Adipocyte (in vitro differentiated cells): ENCODE measurements at regions not wholly inside any gene's neighbourhood (a gene's known extent, or its start where the extent isn't known, plus 50 kb on each side); places are given as distances from the start of the nearest gene placed in this dataset.

ENCODE experiments used
- DNase-seq: peaks from one replicate; pipeline ENCODE4 v3.0.0-alpha.2; 2015; ENCODE audit warnings: low read depth
- H3K27me3 ChIP-seq: replicated peaks from 2 replicates; pipeline ENCODE4 v1.7.0; 2013; ENCODE audit warnings: mild to moderate bottlenecking, low read length, moderate library complexity; ENCODE audit not compliant: control insufficient read depth, insufficient read depth
- H3K36me3 ChIP-seq: 2 replicates; pipeline ENCODE4 v1.7.0; 2013; ENCODE audit warnings: low read length, mild to moderate bottlenecking, moderate library complexity; ENCODE audit not compliant: control insufficient read depth, insufficient read depth, severe bottlenecking
- H3K4me1 ChIP-seq: 2 replicates; pipeline ENCODE4 v1.7.0; 2013; ENCODE audit warnings: mild to moderate bottlenecking, low read length, moderate library complexity; ENCODE audit not compliant: control insufficient read depth, insufficient read depth
- H3K4me3 ChIP-seq: 2 replicates; pipeline ENCODE4 v1.7.0; 2013; ENCODE audit warnings: mild to moderate bottlenecking, low read length, moderate library complexity
- H3K9ac ChIP-seq: 2 replicates; pipeline ENCODE4 v1.7.0; 2013; ENCODE audit warnings: mild to moderate bottlenecking, low read length, moderate library complexity
- H3K9me3 ChIP-seq: 2 replicates; pipeline ENCODE4 v1.7.0; 2013; ENCODE audit warnings: mild to moderate bottlenecking, low read length, moderate library complexity; ENCODE audit not compliant: control insufficient read depth

DNA sequence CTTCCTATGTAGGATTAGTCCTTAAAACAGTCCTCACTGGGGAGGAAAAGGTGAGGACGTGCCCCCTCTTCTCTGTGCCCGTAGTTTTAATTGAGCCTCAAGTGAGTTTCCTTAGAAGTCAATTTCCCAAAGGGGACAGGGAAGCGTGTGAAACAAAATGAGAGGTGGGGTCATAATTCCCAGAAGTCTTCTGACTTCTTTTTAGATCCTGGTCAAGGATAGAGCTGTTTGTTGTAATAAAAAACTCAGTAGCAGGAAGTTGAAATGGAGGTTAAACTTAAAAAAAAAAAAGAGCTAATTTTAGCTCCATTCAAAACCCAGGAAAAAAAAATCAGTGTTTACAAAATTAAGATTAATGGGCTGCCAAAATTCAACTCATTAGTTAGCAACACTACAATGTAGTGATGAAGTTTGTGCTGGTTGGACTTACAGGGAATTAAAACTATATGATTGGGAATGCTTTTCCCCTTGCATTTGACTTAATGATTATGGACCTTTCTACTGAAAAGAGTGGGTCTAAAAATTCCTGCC lies 158.3 kb upstream of the MEF2C start:
- Histone ChIP-seq H3K36me3 (no peaks in the 10 kb centered on the region), H3K9me3 (no peaks in the 10 kb centered on the region), H3K4me1 (peaks cover 4% of the 10 kb centered on the region), H3K9ac (no peak overlapping the region), H3K27me3 (no peaks in the 10 kb centered on the region), H3K4me3 (no peak overlapping the region)
- no peak for DNase-seq

DNA sequence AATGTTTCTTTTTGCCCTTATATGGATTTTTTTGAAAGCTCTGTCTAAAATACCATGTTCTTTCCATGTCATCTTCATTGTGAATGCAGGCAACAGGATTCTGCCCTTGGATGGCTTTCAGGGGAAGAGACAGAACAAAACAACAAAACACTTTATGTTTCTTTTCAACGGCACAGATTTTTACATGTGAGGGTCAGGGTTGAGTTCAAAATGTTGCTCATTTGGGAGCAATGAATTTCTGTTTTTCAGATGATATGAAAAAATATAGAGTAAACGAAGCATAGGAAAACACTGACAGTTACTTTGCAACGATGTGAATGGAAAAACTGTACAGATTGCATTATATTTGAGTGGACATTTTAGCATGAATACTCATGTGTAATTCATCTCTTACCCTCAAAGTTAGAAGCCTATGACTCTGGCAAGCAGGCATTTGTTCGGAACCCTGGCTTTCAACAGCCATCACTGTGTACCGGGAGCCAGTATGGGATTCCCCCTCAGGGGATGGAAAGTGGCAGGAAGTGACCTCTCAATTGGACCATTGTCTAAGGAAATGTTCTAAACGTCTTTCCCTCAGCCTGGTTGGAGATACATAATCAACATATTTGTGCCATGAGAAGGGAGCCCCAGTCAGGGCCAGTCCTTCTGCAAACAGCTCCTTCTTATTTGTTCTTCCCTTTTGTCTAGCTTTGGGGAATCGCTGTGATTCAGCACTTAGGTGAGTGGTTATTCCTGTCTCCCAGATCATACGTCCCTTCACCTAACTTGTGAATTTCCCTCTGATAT lies 153.9 kb upstream of the MEF2C start:
- peaks cover 4% of the 10 kb centered on the region for H3K4me1 ChIP-seq
- no peak overlapping the region for H3K4me3 ChIP-seq
- peak; percentile 66 for DNase-seq
- H3K9me3 ChIP-seq = no peaks in the 10 kb centered on the region
- no peaks in the 10 kb centered on the region for H3K27me3 ChIP-seq
- H3K36me3 ChIP-seq = no peaks in the 10 kb centered on the region
- no peak overlapping the region for H3K9ac ChIP-seq

DNA sequence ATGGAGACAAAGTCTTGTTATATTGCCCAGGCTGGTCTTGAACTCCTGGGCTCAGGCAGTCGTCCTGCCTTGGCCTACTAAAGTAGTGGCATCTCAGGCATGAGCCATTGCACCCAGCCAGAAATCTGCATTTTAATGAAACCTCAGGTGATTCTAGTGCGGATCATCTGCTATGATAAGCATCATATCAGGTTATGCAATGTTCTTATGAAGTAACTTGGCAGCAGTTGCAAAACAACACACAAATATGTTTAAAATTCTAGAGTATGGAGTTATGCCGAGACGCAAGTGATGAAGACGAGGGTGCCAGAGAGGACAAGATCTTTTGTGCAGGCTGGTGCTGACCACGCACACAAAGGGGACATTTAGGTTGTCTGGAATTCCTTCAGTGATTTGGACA lies 153.2 kb upstream of the MEF2C start:
- Histone ChIP-seq H3K9ac (no peak overlapping the region), H3K4me3 (no peak overlapping the region), H3K9me3 (no peaks in the 10 kb centered on the region), H3K36me3 (no peaks in the 10 kb centered on the region), H3K27me3 (no peaks in the 10 kb centered on the region), H3K4me1 (peaks cover 4% of the 10 kb centered on the region)
- no peak for DNase-seq

DNA sequence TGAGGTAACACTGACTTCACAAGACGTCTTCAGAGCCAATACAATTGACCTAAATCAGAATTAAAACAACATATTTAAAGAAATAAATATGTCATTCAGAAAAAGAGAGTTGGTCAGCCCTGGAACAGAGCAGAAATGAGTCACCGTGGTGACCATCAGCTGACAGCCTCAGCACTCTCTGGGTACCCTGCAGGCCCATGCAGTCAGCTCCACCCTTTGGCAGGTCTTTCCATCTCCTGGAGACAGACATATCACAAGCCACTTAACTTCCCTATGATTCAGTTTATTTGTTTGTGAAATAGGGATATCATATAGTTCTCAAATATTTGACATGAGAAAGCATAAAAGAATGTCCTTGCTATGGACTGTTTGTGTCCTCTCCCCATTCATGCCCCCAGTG lies 151.6 kb upstream of the MEF2C start:
- Histone ChIP-seq H3K4me1 (peaks cover 4% of the 10 kb centered on the region), H3K36me3 (no peaks in the 10 kb centered on the region), H3K9me3 (no peaks in the 10 kb centered on the region), H3K27me3 (no peaks in the 10 kb centered on the region), H3K4me3 (no peak overlapping the region), H3K9ac (no peak overlapping the region)
- DNase-seq = peak; percentile 48

GRCh38 chr5:89030798-89031197 lies 147.8 kb upstream of the MEF2C start:
- no peak for DNase-seq
- H3K9me3 ChIP-seq = no peaks in the 10 kb centered on the region
- no peaks in the 10 kb centered on the region for H3K27me3 ChIP-seq
- H3K4me3 ChIP-seq = no peak overlapping the region
- no peaks in the 10 kb centered on the region for H3K36me3 ChIP-seq
- H3K9ac ChIP-seq = no peak overlapping the region
- no peaks in the 10 kb centered on the region for H3K4me1 ChIP-seq

GRCh38 chr5:89028595-89029285 lies 145.8 kb upstream of the MEF2C start:
- H3K4me3 ChIP-seq = no peak overlapping the region
- no peaks in the 10 kb centered on the region for H3K27me3 ChIP-seq
- DNase-seq = no peak
- no peaks in the 10 kb centered on the region for H3K4me1 ChIP-seq
- H3K36me3 ChIP-seq = no peaks in the 10 kb centered on the region
- no peak overlapping the region for H3K9ac ChIP-seq
- H3K9me3 ChIP-seq = no peaks in the 10 kb centered on the region

GRCh38 chr5:89024045-89024444 lies 141.1 kb upstream of the MEF2C start:
- no peak for DNase-seq
- Histone ChIP-seq H3K27me3 (no peaks in the 10 kb centered on the region), H3K4me1 (no peaks in the 10 kb centered on the region), H3K9me3 (no peaks in the 10 kb centered on the region), H3K36me3 (no peaks in the 10 kb centered on the region), H3K4me3 (no peak overlapping the region), H3K9ac (no peak overlapping the region)

DNA sequence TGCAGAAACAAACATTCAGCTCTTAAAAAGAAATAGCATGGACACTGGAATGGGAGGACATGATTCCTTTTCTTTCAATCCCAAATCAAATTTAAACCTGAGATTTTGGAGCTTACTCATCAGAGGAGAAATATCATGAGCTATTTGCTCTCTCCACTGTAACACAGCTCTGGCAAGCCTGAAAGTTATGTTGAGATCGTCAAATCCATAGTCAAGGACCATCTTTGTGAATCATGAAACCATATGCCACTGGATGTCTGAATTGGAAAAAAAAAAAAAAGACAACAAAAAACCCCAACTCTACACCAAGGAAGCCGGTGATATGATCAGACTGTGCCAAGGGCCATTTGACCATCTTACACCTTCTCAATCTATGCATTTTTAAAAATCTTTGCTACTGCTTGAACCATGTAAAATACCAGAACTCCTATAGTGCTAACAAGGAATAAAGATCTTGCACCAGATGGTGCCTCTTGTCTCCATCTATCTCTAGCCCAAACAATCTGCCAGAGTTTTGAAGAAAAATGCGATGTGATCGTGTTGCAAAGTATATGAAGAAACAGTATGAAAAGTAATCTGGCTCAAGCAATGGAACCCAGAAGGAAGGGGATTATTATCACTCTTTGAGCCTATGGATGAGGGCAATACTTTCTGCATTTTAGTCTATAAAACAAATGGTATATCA lies 138.1 kb upstream of the MEF2C start:
- no peaks in the 10 kb centered on the region for H3K9me3 ChIP-seq
- H3K4me3 ChIP-seq = no peak overlapping the region
- H3K36me3 ChIP-seq = no peaks in the 10 kb centered on the region
- H3K9ac ChIP-seq = no peak overlapping the region
- H3K4me1 ChIP-seq = peaks cover 9% of the 10 kb centered on the region
- DNase-seq = no peak
- H3K27me3 ChIP-seq = no peaks in the 10 kb centered on the region

DNA sequence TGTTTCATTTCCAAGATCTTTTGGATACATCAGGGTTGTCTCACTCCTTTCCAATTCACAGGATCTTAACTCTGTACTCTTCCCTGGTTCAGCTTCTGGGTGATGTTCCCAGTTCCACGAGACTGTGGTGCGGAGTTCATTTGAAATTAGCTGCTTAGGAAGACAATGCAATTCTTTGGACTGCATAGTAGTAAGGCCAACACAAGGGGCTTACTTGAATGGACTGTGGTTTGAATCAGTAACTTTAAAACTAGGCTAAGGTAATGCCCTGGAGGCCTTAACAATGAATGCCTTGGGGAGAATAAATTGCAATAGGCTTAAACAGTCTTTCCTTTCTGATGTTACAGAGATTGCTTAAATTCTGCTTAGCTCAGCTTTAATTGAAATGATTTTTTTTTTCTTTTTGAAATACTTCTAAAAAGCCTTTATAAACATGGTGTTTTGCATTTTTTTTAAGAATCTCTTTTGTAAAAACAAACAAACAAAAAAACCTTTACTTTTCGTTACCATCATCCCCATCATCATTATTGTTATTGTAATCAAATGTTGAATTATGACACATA lies 133.8 kb upstream of the MEF2C start:
- no peaks in the 10 kb centered on the region for H3K9me3 ChIP-seq
- no peaks in the 10 kb centered on the region for H3K27me3 ChIP-seq
- no peak overlapping the region for H3K4me3 ChIP-seq
- H3K36me3 ChIP-seq = no peaks in the 10 kb centered on the region
- H3K4me1 ChIP-seq = peaks cover 9% of the 10 kb centered on the region
- no peak overlapping the region for H3K9ac ChIP-seq
- DNase-seq = no peak

DNA sequence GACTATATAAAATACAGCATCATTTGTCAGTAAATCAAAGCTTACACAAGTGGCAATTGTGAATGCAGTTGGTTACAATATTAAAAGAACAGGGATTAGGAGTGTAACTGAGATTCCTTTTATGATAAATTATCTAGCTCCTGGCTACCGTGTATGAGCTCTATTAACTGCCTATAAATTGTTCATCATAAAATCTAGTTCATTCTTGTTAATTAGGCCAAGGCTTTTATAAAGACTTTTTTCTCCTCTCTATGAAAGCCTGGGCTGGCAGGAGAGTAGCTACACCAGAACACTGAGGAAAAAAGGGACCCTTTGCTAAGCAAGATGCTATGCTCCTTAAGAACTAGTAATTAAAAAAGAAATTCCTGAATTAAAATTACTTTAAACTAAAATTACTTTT lies 132.4 kb upstream of the MEF2C start:
- H3K9me3 ChIP-seq = no peaks in the 10 kb centered on the region
- H3K9ac ChIP-seq = no peak overlapping the region
- H3K4me3 ChIP-seq = no peak overlapping the region
- no peaks in the 10 kb centered on the region for H3K36me3 ChIP-seq
- H3K4me1 ChIP-seq = peaks cover 9% of the 10 kb centered on the region
- no peak for DNase-seq
- H3K27me3 ChIP-seq = no peaks in the 10 kb centered on the region
